ENCODE measurements at regions not wholly inside any gene's neighbourhood (a gene's known extent, or its start where the extent isn't known, plus 50 kb on each side); places are given as distances from the start of the nearest gene placed in this dataset.

- no peak for TF ChIP-seq CTCF (IDR thresholded peaks at IDR 0.05)
- TF ChIP-seq POLR2A (IDR thresholded peaks at IDR 0.05) = no peak
- TF ChIP-seq POLR2AphosphoS5 (IDR thresholded peaks at IDR 0.05) = no peak
- no peak for TF ChIP-seq EP300 (IDR thresholded peaks at IDR 0.05)
These were observed 297.0 kb upstream of the CLINT1 start for GRCh38 chr5:158155811-158156505.
